Thoracic aorta (tissue), 2 donors: ENCODE measurements at regions not wholly inside any gene's neighbourhood (a gene's known extent, or its start where the extent isn't known, plus 50 kb on each side); places are given as distances from the start of the nearest gene placed in this dataset.

Experiments used
- ATAC-seq: fragments of 150-250 bp; one replicate; pipeline ENCODE4 v1.8.0; 2017; ENCODE audit warnings: low read depth; ENCODE audit not compliant: insufficient number of reproducible peaks, low FRiP score
- DNase-seq: peaks from one replicate; pipeline ENCODE4 v3.0.0-alpha.2; 2020; ENCODE audit warnings: low spot score
- H3K27ac ChIP-seq, 2 donors: fragments of 200-600 bp; sonication (generic); 1 replicate in 1 of 2; 2 replicates in 1 of 2; pipeline ENCODE4 v1.5.1; 2016; ENCODE audit warnings: mild to moderate bottlenecking in 2 of 2, moderate library complexity in 2 of 2
- H3K27me3 ChIP-seq: fragments of 200-600 bp; sonication (generic); replicated peaks from 2 replicates; pipeline ENCODE4 v1.6.0; 2016; ENCODE audit warnings: mild to moderate bottlenecking; ENCODE audit not compliant: insufficient read depth
- H3K36me3 ChIP-seq: fragments of 200-600 bp; sonication (generic); one replicate; pipeline ENCODE4 v1.5.1; 2016
- H3K4me1 ChIP-seq, 2 donors: fragments of 200-600 bp; sonication (generic); 1 replicate in 1 of 2; 2 replicates in 1 of 2; pipeline versions ENCODE4 v1.5.1 to v1.6.0; 2016; ENCODE audit warnings: low read depth in 2 of 2, mild to moderate bottlenecking in 1 of 2; ENCODE audit not compliant: control insufficient read depth in 1 of 2
- H3K4me3 ChIP-seq: fragments of 200-600 bp; sonication (generic); 2 replicates; pipeline ENCODE4 v1.5.1; 2016; ENCODE audit warnings: mild to moderate bottlenecking
- H3K9me3 ChIP-seq: fragments of 200-600 bp; sonication (generic); 2 replicates; pipeline ENCODE4 v1.5.1; 2016
- CTCF ChIP-seq: fragments of 200-600 bp; sonication (generic); IDR thresholded peaks from one replicate; pipeline ENCODE4 v1.5.1; 2019; ENCODE audit warnings: antibody characterized with exemption

GRCh38 chr18:68462766-68463165 is 252.1 kb downstream of the TMX3 start:
- DNase-seq (no peak), ATAC-seq (no peak)
- no peaks in the 10 kb centered on the region for H3K36me3 ChIP-seq
- no peaks in the 10 kb centered on the region for H3K9me3 ChIP-seq
- no peak overlapping the region for H3K27ac ChIP-seq
- H3K4me3 ChIP-seq = no peak overlapping the region
- H3K4me1 ChIP-seq = peaks cover 0 to 6% of the 10 kb centered on the region in 2 donors
- TF ChIP-seq CTCF = no peak
- no peaks in the 10 kb centered on the region for H3K27me3 ChIP-seq

- no peak for DNase-seq
- no peak for ATAC-seq
- Histone ChIP-seq H3K27ac (no peak overlapping the region), H3K9me3 (no peaks in the 10 kb centered on the region), H3K27me3 (no peaks in the 10 kb centered on the region), H3K4me3 (no peak overlapping the region), H3K36me3 (no peaks in the 10 kb centered on the region), H3K4me1 (peaks cover 0 to 6% of the 10 kb centered on the region in 2 donors)
- no peak for TF ChIP-seq CTCF
Observed at GRCh38 chr18:68462148-68462547, 252.8 kb downstream of the TMX3 start.

GRCh38 chr18:68461481-68462018 is 253.4 kb downstream of the TMX3 start:
- H3K4me1 ChIP-seq = peaks cover 5 to 6% of the 10 kb centered on the region in 2 donors
- TF ChIP-seq CTCF = no peak
- H3K27ac ChIP-seq = no peak overlapping the region
- no peak for ATAC-seq
- H3K4me3 ChIP-seq = no peak overlapping the region
- no peaks in the 10 kb centered on the region for H3K27me3 ChIP-seq
- no peak for DNase-seq
- H3K9me3 ChIP-seq = no peaks in the 10 kb centered on the region
- no peaks in the 10 kb centered on the region for H3K36me3 ChIP-seq

GRCh38 chr18:68459968-68460367 is 254.9 kb downstream of the TMX3 start:
- H3K36me3 ChIP-seq = no peaks in the 10 kb centered on the region
- DNase-seq (no peak), ATAC-seq (no peak)
- H3K9me3 ChIP-seq = no peaks in the 10 kb centered on the region
- no peak overlapping the region for H3K4me3 ChIP-seq
- H3K27me3 ChIP-seq = no peaks in the 10 kb centered on the region
- no peak overlapping the region for H3K27ac ChIP-seq
- H3K4me1 ChIP-seq = peaks cover 5 to 6% of the 10 kb centered on the region in 2 donors
- TF ChIP-seq CTCF = no peak

- H3K4me1 ChIP-seq = peaks cover 5 to 6% of the 10 kb centered on the region in 2 donors
- no peak for ATAC-seq
- TF ChIP-seq CTCF = no peak
Observed at GRCh38 chr18:68456985-68457384, 257.9 kb downstream of the TMX3 start.

More at GRCh38 chr18:68456985-68457384, 257.9 kb downstream of the TMX3 start:
- Histone ChIP-seq H3K9me3 (no peaks in the 10 kb centered on the region), H3K27me3 (no peaks in the 10 kb centered on the region), H3K27ac (no peak overlapping the region), H3K4me3 (peak overlapping the region; percentile 12), H3K36me3 (no peaks in the 10 kb centered on the region)
- no peak for DNase-seq
